Endothelial cell of umbilical vein (primary cell): ENCODE measurements at regions not wholly inside any gene's neighbourhood (a gene's known extent, or its start where the extent isn't known, plus 50 kb on each side); places are given as distances from the start of the nearest gene placed in this dataset.

Experiments
- BruUV-seq: library from RNA; stranded (reverse); fragments of 400-500 nt; replicated peaks from 2 replicates; lab custom pipeline; 2021; lab: Mats Ljungman, UMichigan
- CTCF ChIA-PET: fragments of 300-600, 350-600 bp; sonication (Branson Sonifier 250); formaldehyde crosslinking; loops from one replicate; lab custom pipeline; 2021; ENCODE audit warnings: antibody characterized with exemption, inconsistent platforms; lab: Charles Lee
- POLR2A ChIA-PET: fragments of 300-600, 350-600 bp; sonication (Branson Sonifier 250); formaldehyde crosslinking; loops from one replicate; lab custom pipeline; 2021; ENCODE audit warnings: antibody characterized with exemption, inconsistent platforms; lab: Charles Lee
- DNase-seq: peaks from one replicate; pipeline ENCODE4 v3.0.0-alpha.2; 2011; ENCODE audit warnings: low read depth, low spot score
- FAIRE-seq: peaks from 2 replicates; lab custom pipeline; 2011; peaks lifted over from hg19 to GRCh38; lab: Jason Lieb, UNC
- H2AFZ ChIP-seq: 2 replicates; pipeline ENCODE4 v1.6.0; 2012; ENCODE audit warnings: low read depth, low read length, control low read depth, inconsistent platforms
- H3K27ac ChIP-seq: 2 replicates; pipeline ENCODE4 v1.5.1; 2011; ENCODE audit warnings: low read depth, mild to moderate bottlenecking, control low read depth, low read length, moderate library complexity; ENCODE audit not compliant: insufficient read depth
- H3K27me3 ChIP-seq, 2 experiments: 2 replicates each; pipeline versions ENCODE4 v1.6.0 to v1.6.1; 2011; ENCODE audit warnings: low read length in 2 of 2, mixed read lengths in 1 of 2; ENCODE audit not compliant: control insufficient read depth in 2 of 2, insufficient read depth in 2 of 2
- H3K36me3 ChIP-seq, 2 experiments: 2 replicates in 1 of 2; 3 replicates in 1 of 2; pipeline ENCODE4 v1.5.1; 2011; ENCODE audit warnings: low read length in 2 of 2, mild to moderate bottlenecking in 1 of 2, moderate library complexity in 1 of 2; ENCODE audit not compliant: control insufficient read depth in 2 of 2, insufficient read depth in 2 of 2; ENCODE audit errors: extremely low read depth in 1 of 2
- H3K4me1 ChIP-seq: 3 replicates; pipeline ENCODE4 v1.5.1; 2011; ENCODE audit warnings: mild to moderate bottlenecking, low read length; ENCODE audit not compliant: control insufficient read depth, insufficient read depth; ENCODE audit errors: extremely low read depth
- H3K4me2 ChIP-seq: 2 replicates; pipeline ENCODE4 v1.6.1; 2011; ENCODE audit warnings: low read length, control low read depth, mixed read lengths; ENCODE audit not compliant: insufficient read depth
- H3K4me3 ChIP-seq, 3 experiments: fragments of 200-600 bp in 1 of 3; sonication (generic), shearing (Covaris generic) in 1 of 3; replicated peaks in 1 of 3; 2 replicates each; pipeline ENCODE4 v1.5.1; 2011 to 2016; ENCODE audit warnings: control low read depth in 3 of 3, low read length in 3 of 3, mild to moderate bottlenecking in 2 of 3, inconsistent platforms in 1 of 3, low read depth in 1 of 3, moderate library complexity in 1 of 3; ENCODE audit not compliant: insufficient read depth in 1 of 3
- H3K79me2 ChIP-seq: 2 replicates; pipeline ENCODE4 v1.6.0; 2012; ENCODE audit warnings: low read length, inconsistent platforms; ENCODE audit not compliant: control insufficient read depth, insufficient read depth
- H3K9ac ChIP-seq: replicated peaks from 2 replicates; pipeline ENCODE3; 2011; ENCODE audit warnings: low read length, control low read depth; ENCODE audit not compliant: insufficient read depth; ENCODE audit errors: extremely low read depth
- H3K9me1 ChIP-seq: replicated peaks from 3 replicates; pipeline ENCODE4 v1.6.0; 2011; ENCODE audit warnings: mild to moderate bottlenecking, low read length; ENCODE audit not compliant: control insufficient read depth, insufficient read depth; ENCODE audit errors: extremely low read depth
- H3K9me3 ChIP-seq: replicated peaks from 2 replicates; pipeline ENCODE4 v1.5.1; 2012; ENCODE audit warnings: low read length, inconsistent platforms; ENCODE audit not compliant: control insufficient read depth, insufficient read depth
- H4K20me1 ChIP-seq: replicated peaks from 2 replicates; pipeline ENCODE3; 2011; ENCODE audit warnings: mild to moderate bottlenecking, low read length; ENCODE audit not compliant: control insufficient read depth, insufficient read depth; ENCODE audit errors: extremely low read depth
- EZH2 ChIP-seq: IDR thresholded peaks from 2 replicates; pipeline ENCODE4 v1.6.1; 2012; ENCODE audit warnings: borderline replicate concordance, low read depth, mild to moderate bottlenecking, moderate library complexity, low read length, inconsistent platforms; ENCODE audit not compliant: severe bottlenecking
- FOS ChIP-seq: IDR thresholded peaks from 2 replicates; pipeline ENCODE4 v1.6.1; 2011; ENCODE audit warnings: mild to moderate bottlenecking, low read length, moderate library complexity, borderline replicate concordance; ENCODE audit not compliant: insufficient read depth
- GATA2 ChIP-seq: IDR thresholded peaks from 2 replicates; pipeline ENCODE4 v1.7.0; 2011; ENCODE audit warnings: low read depth, mild to moderate bottlenecking, moderate library complexity, mixed read lengths, low read length; ENCODE audit not compliant: insufficient read length, insufficient read depth
- JUN ChIP-seq: IDR thresholded peaks from 2 replicates; pipeline ENCODE4 v1.6.1; 2011; ENCODE audit warnings: borderline replicate concordance, low read depth; ENCODE audit not compliant: insufficient read length, insufficient read depth
- MYC ChIP-seq: IDR thresholded peaks from one replicate; pipeline ENCODE4 v1.6.1; 2011; ENCODE audit warnings: mild to moderate bottlenecking, low read depth, low read length
- POLR2A ChIP-seq: IDR thresholded peaks from 2 replicates; pipeline ENCODE4 v1.6.1; 2012; ENCODE audit warnings: low read depth, mild to moderate bottlenecking, control low read depth, low read length
- POLR2AphosphoS5 ChIP-seq: IDR thresholded peaks from 2 replicates; pipeline ENCODE4 v1.6.1; 2012; ENCODE audit warnings: low read depth, mild to moderate bottlenecking, control low read depth, low read length, moderate library complexity; ENCODE audit not compliant: insufficient read depth
- dilution Hi-C: fragments of 300-500 bp; cut with MboI; formaldehyde crosslinking; loops from one replicate; pipeline ENCODE4 v1.15.0; 2019; ENCODE audit warnings: low sequenced_read_pairs; ENCODE audit not compliant: extremely low pct_ligation_motif_present
- intact Hi-C: fragments of 100-400 bp; cut with micrococcal nuclease; formaldehyde crosslinking; loops from one replicate; pipeline ENCODE4 v1.10.0; 2022
- TF ChIP-seq, protein P1 (sequence below): IDR thresholded peaks from 2 replicates; pipeline ENCODE4 v1.6.1; 2011; ENCODE audit not compliant: insufficient read depth, insufficient read length
- TF ChIP-seq, protein P2 (sequence below), 2 donors: IDR thresholded peaks; 1 replicate in 1 of 2; 2 replicates in 1 of 2; pipeline ENCODE4 v1.5.1; 2011; ENCODE audit warnings: low read length in 2 of 2, mild to moderate bottlenecking in 2 of 2, moderate library complexity in 2 of 2, control low read depth in 1 of 2, inconsistent platforms in 1 of 2, low read depth in 1 of 2; ENCODE audit not compliant: insufficient read depth in 1 of 2; ENCODE audit errors: extremely low read depth in 1 of 2

DNA sequence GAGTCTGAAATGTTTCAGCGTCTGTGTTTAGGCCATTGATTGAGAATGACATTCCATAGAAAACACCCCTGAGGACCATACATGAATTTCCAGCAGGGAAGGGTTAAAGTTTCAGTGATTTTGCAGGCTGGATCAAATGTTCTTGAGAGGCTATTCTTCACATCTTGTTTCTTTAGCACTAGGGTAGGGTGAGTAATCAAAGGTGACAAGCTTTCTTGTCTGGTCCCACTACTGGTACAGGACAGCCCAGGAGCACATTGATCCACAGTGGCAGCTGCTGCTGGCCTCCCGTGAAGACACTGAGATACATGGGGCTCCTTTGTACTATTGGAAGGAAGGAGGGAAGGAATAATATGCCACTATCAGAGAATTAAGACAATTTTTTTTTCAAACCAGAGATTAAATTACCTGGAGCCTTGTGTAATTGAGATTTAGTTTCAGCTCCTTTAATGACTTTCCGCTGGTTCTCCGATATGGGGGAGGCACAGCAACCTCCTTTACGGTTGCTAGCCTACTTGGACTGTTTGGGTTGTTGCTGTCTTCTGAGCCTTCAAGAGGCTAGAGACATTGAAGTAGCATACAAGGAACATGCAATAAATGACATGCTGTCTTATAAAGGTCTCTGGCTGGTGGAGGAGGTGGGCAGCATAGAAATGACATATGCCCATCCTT is 368.9 kb downstream of the SOX11 start:
- Histone ChIP-seq H3K4me2 (no peak overlapping the region), H3K36me3 (no peaks in the 10 kb centered on the region), H3K9me1 (no peaks in the 10 kb centered on the region), H3K79me2 (no peaks in the 10 kb centered on the region), H3K4me1 (no peaks in the 10 kb centered on the region), H3K9ac (no peak overlapping the region), H3K9me3 (peaks cover 10% of the 10 kb centered on the region), H3K27ac (no peak overlapping the region), H3K27me3 (no peaks in the 10 kb centered on the region), H4K20me1 (no peaks in the 10 kb centered on the region), H3K4me3 (no peak overlapping the region), H2AFZ (no peak overlapping the region)
- no peak for DNase-seq
- ChIA-PET POLR2A (no interaction called here), CTCF (no interaction called here)
- no peak for FAIRE-seq
- BruUV-seq = no TSS peak
- intact Hi-C loops (no loop called here), dilution Hi-C loops (no loop called here)
- TF ChIP-seq, protein P1, sequence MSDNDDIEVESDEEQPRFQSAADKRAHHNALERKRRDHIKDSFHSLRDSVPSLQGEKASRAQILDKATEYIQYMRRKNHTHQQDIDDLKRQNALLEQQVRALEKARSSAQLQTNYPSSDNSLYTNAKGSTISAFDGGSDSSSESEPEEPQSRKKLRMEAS = no peak
- TF ChIP-seq POLR2AphosphoS5 = no peak
- no peak for TF ChIP-seq MYC
- TF ChIP-seq, protein P2, sequence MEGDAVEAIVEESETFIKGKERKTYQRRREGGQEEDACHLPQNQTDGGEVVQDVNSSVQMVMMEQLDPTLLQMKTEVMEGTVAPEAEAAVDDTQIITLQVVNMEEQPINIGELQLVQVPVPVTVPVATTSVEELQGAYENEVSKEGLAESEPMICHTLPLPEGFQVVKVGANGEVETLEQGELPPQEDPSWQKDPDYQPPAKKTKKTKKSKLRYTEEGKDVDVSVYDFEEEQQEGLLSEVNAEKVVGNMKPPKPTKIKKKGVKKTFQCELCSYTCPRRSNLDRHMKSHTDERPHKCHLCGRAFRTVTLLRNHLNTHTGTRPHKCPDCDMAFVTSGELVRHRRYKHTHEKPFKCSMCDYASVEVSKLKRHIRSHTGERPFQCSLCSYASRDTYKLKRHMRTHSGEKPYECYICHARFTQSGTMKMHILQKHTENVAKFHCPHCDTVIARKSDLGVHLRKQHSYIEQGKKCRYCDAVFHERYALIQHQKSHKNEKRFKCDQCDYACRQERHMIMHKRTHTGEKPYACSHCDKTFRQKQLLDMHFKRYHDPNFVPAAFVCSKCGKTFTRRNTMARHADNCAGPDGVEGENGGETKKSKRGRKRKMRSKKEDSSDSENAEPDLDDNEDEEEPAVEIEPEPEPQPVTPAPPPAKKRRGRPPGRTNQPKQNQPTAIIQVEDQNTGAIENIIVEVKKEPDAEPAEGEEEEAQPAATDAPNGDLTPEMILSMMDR (IDR thresholded peaks at IDR 0.05; ENCODE audit: extremely low read depth in 1 of 2, insufficient read depth in 1 of 2, low read depth in 1 of 2, low read length in 2 of 2) = no peak
- TF ChIP-seq FOS = no peak
- TF ChIP-seq JUN = no peak
- TF ChIP-seq POLR2A = no peak
- no peak for TF ChIP-seq GATA2
- no peak for TF ChIP-seq EZH2
